Retinal pigment epithelial cell (primary cell): ENCODE measurements at regions not wholly inside any gene's neighbourhood (a gene's known extent, or its start where the extent isn't known, plus 50 kb on each side); places are given as distances from the start of the nearest gene placed in this dataset.

Experiments
- DNase-seq: peaks from one replicate; pipeline ENCODE4 v3.0.0-alpha.2; 2010; ENCODE audit warnings: low read depth
- H3K4me3 ChIP-seq: 2 replicates; pipeline ENCODE4 v1.5.1; 2011; ENCODE audit warnings: mild to moderate bottlenecking, low read length, control low read depth, moderate library complexity
- TF ChIP-seq, protein P1 (sequence below): conservative IDR thresholded peaks from 2 replicates; pipeline ENCODE4 v1.5.1; 2011; ENCODE audit warnings: low read depth, low read length, control low read depth, inconsistent platforms

DNA sequence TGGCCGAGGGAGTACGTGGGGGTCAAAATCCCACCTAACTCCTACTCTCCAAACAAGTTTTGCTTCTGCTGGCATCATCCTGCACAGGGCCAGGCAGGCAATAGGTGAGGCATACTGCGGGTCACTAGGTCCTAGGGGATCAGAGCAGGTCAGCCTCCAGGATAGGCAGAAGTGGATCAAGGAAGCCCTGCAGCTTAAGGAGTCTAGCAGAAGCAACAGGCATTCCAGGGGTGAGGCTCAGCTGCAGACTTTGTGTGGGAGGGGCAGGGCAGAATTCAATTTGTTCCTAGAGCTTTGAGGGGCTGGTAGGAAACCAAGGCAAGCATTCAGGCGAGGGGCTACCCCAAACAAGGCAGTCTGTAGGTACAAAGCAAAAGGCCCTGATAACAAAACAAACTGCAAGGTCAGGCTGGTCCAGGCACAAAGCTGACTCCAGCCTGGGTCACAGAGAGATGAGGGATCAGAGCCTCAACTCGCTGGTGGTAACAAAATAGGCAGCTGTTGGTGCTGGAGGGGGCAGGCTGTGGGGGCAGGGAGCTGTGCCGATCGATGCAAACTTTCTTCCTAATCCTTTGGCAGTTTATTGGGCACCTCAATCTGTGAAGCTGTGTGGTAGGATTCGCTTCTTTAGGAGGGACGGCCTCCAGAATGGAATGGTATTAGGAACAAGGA is 80.2 kb upstream of the CALM2 start:
- TF ChIP-seq, protein P1, sequence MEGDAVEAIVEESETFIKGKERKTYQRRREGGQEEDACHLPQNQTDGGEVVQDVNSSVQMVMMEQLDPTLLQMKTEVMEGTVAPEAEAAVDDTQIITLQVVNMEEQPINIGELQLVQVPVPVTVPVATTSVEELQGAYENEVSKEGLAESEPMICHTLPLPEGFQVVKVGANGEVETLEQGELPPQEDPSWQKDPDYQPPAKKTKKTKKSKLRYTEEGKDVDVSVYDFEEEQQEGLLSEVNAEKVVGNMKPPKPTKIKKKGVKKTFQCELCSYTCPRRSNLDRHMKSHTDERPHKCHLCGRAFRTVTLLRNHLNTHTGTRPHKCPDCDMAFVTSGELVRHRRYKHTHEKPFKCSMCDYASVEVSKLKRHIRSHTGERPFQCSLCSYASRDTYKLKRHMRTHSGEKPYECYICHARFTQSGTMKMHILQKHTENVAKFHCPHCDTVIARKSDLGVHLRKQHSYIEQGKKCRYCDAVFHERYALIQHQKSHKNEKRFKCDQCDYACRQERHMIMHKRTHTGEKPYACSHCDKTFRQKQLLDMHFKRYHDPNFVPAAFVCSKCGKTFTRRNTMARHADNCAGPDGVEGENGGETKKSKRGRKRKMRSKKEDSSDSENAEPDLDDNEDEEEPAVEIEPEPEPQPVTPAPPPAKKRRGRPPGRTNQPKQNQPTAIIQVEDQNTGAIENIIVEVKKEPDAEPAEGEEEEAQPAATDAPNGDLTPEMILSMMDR = no peak
- no peak for DNase-seq
- H3K4me3 ChIP-seq = no peak overlapping the region

DNA sequence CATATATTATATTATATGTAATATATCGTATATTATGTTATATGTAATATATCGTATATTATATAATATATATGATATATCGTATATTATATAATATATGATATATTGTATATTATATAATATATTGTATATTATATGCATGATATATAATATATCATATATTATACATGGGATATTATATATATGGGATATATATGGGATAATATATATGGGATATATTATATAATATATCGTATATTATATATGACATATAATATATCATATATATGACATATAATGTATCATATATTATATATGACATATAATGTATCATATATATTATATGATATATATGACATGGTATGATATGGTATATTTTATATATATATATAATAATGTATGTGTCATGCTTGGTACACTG is 79.5 kb upstream of the CALM2 start:
- TF ChIP-seq, protein P1 = no peak
- no peak overlapping the region for H3K4me3 ChIP-seq
- DNase-seq = no peak

DNA sequence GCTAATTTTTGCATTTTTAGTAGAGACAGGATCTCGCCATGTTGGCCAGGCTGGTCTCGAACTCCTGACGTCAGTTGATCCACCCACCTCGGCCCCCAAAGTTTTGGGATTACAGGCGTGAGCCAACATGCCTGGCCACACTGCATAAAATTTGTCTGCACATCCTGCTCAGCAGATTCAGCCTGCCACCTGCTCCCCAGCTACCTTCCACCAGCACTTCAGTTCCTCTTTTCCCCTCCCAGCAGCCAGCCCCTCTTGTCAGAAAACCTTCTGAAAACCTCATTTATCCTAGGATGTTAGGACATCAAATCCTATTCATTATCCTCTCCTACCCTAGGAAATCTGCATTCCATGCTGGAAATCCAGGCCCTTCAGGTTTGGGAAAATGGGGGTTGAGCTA is 78.2 kb upstream of the CALM2 start:
- no peak for DNase-seq
- TF ChIP-seq, protein P1 = no peak
- H3K4me3 ChIP-seq = no peak overlapping the region

DNA sequence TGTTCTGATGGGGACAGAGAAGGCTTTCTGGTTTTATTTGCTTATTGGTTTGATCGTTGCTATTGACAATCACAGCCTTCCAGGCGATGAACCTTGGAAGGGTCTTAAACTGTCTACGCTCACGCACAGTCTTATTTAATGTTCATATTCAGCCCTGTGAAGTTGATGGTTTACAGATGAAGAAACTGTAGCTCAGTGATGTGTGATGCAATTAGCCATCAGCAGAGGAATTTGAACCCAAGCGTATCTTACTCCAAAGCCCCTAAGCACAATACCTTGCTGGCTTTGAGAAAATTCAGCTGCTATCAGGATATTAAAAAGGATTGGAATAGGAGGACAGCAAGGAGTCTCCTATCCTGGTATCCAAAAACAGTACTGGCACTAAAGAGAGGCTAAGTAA is 77.1 kb upstream of the CALM2 start:
- no peak for DNase-seq
- TF ChIP-seq, protein P1 = no peak
- no peak overlapping the region for H3K4me3 ChIP-seq

DNA sequence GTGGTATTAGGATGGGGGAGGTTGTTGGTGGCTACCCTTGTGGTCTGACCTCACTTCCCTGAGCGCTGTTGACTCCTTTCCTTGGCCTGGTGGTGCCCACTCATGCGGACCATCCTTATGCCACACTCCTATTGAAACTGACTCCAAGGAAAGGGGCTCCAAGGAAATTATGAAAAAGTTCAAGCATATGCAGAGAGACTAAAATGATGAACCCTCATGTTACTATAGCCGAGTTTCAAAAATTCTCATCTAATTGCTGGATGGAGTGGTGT is 75.0 kb upstream of the CALM2 start:
- TF ChIP-seq, protein P1 = no peak
- no peak for DNase-seq
- no peak overlapping the region for H3K4me3 ChIP-seq

DNA sequence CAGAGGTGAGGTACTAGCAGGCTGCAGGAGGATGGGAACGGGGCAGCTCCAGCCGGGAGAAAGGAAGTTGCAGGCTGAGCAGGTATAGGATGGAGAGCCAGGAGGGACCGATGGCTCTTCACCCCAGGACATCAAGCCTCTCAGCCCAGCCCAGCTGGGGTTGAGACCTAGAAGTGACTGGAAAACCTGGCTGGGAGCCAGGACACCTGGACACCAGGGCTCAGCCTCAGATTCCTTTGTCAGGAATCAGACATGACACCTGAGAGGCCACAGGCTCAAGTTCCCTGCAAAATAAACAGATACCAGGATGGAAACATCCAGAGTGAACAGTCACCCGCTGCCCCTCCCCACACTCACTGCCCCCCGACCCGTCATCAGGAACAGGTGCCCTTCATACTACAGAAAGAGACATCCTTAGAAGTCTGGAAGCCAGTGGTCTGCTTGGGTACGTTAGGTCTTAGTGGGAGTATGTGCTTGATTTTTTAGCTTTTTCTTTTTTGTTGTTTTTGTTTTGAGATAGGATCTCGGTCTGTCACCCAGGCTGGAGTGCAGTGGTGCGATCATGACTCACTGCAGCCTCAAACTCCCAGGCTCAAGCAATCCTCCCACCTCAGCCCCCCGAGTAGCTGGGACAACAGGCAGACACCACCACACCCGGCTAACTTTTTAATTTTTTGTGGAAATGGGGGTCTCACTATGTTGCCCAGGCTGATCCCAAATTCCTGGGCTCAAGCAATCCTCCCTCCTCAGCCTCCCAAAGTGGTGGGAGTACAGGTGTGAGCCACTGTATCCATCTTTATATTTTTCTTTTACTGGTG is 74.5 kb upstream of the CALM2 start:
- no peak overlapping the region for H3K4me3 ChIP-seq
- DNase-seq = no peak
- TF ChIP-seq, protein P1 = no peak

DNA sequence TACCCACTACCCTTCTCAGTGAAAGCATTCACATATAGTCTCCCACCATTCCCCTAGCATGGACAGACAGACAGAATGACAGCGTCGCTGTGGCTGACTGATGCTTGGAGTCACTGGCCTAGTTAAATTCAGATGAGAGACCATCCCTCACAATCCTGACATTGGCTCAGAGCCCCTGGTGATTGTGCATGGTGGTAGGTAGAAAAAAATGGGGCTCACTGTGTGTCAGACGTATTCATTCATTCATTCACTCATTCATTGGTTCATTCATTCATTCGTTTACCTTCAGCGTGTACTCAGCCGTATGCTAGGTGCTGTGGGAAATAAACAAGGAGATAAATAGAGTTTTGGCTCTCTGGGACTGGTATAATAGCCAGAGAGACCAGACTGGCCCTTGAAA is 73.6 kb upstream of the CALM2 start:
- TF ChIP-seq, protein P1 = no peak
- DNase-seq = no peak
- H3K4me3 ChIP-seq = no peak overlapping the region
